Spleen (tissue), 11 donors: ENCODE measurements at regions not wholly inside any gene's neighbourhood (a gene's known extent, or its start where the extent isn't known, plus 50 kb on each side); places are given as distances from the start of the nearest gene placed in this dataset.

Experiments used
- DNase-seq: peaks from one replicate; pipeline ENCODE4 v3.0.0-alpha.2; 2020
- H3K27ac ChIP-seq, 8 donors: fragments of 200-600 bp; sonication (generic) in 7 of 8; 1 replicate in 4 of 8; 2 replicates in 4 of 8; pipeline versions ENCODE4 v1.5.0 to v1.8.0; 2016 to 2021; ENCODE audit warnings: inconsistent platforms in 4 of 8, mild to moderate bottlenecking in 4 of 8, moderate library complexity in 1 of 8
- H3K27me3 ChIP-seq, 7 donors: fragments of 200-600 bp; sonication (generic) in 6 of 7; replicated peaks in 1 of 7; 1 replicate in 4 of 7; 2 replicates in 3 of 7; pipeline versions ENCODE4 v1.5.0 to v1.8.0; 2016 to 2021; ENCODE audit warnings: inconsistent platforms in 3 of 7, mild to moderate bottlenecking in 1 of 7
- H3K36me3 ChIP-seq, 6 donors: fragments of 200-600 bp; sonication (generic) in 5 of 6; 1 replicate in 4 of 6; 2 replicates in 2 of 6; pipeline versions ENCODE4 v1.5.0 to v1.8.0; 2016 to 2021; ENCODE audit warnings: inconsistent platforms in 2 of 6
- H3K4me1 ChIP-seq, 6 donors: fragments of 200-600 bp; sonication (generic) in 5 of 6; 1 replicate in 3 of 6; 2 replicates in 3 of 6; pipeline versions ENCODE4 v1.5.0 to v1.8.0; 2016 to 2021; ENCODE audit warnings: inconsistent platforms in 3 of 6
- H3K4me3 ChIP-seq, 8 donors: fragments of 200-600 bp; sonication (generic) in 7 of 8; 1 replicate in 4 of 8; 2 replicates in 4 of 8; pipeline versions ENCODE4 v1.5.0 to v1.8.0; 2016 to 2021; ENCODE audit warnings: inconsistent platforms in 4 of 8, mild to moderate bottlenecking in 4 of 8, moderate library complexity in 2 of 8
- H3K9me3 ChIP-seq, 8 donors: fragments of 200-600 bp; sonication (generic) in 7 of 8; 1 replicate in 4 of 8; 2 replicates in 4 of 8; pipeline versions ENCODE4 v1.5.0 to v1.8.0; 2016 to 2021; ENCODE audit warnings: inconsistent platforms in 4 of 8
- CTCF ChIP-seq, 11 experiments: fragments of 200-600 bp in 7 of 11; fragments of 450-650 bp in 4 of 11; sonication (generic) in 4 of 11; IDR thresholded peaks in 8 of 11; conservative IDR thresholded peaks in 3 of 11; 1 replicate in 7 of 11; 2 replicates in 4 of 11; pipeline versions ENCODE4 v1.4.0 to v1.8.0; 2016 to 2021; ENCODE audit warnings: antibody characterized with exemption in 11 of 11, inconsistent platforms in 4 of 11, mild to moderate bottlenecking in 1 of 11
- POLR2A ChIP-seq, 3 donors: fragments of 450-650 bp; IDR thresholded peaks; one replicate each; pipeline ENCODE4 v1.5.1; 2017; ENCODE audit warnings: antibody characterized with exemption in 3 of 3, mild to moderate bottlenecking in 1 of 3
- POLR2AphosphoS5 ChIP-seq, 3 donors: sonication (generic); formaldehyde crosslinking; IDR thresholded peaks; one replicate each; pipeline ENCODE4 v1.5.1; 2017; ENCODE audit warnings: antibody characterized with exemption in 3 of 3
- WGBS, 5 donors: extraction: QIAGEN DNeasy Blood & Tissue Kit in 3 of 5; methylation state at CpG; one replicate each; pipeline versions ENCODE4 v1.1.5 to v1.1.7; 2013 to 2018; 5-methylcytosine and 5-hydroxymethylcytosine counted together
- intact Hi-C: fragments of 100-400 bp; cut with DNase I; formaldehyde crosslinking; loops from one replicate; pipeline ENCODE4 v1.15.0; 2023; ENCODE audit warnings: low total_unique reads
- donor health status: healthy with polysubstance abuse.
- donor health status: DM: no; HTN: no; CAD: no; lungs with moderate emphysema.
- donor health status: DM: no; HTN: no; CAD: no.
- donor health status: Bipolar disorder and iron deficiency.
- donor health status: healthy.
- donor health status: DM: no; HTN: no; CAD: no.
- donor health status: DM: yes; HTN: yes; CAD: no.

- no peaks in the 10 kb centered on the region for H3K27me3 ChIP-seq
- 73 to 85% (median 78%) methylated on average over 8 of the region's 8 CpGs for WGBS, 5 donors
- peaks cover 0 to 11% (median 0%) of the 10 kb centered on the region in 6 donors for H3K4me1 ChIP-seq
- H3K9me3 ChIP-seq: no peaks in the 10 kb centered on the region
- intact Hi-C loops: no loop called here
- H3K36me3 ChIP-seq: no peaks in the 10 kb centered on the region
- H3K27ac ChIP-seq: no peak overlapping the region
- TF ChIP-seq CTCF (IDR thresholded peaks at IDR 0.05 in 8 of 11, conservative IDR thresholded peaks at IDR 0.05 in 3 of 11) (no peak), POLR2A (IDR thresholded peaks at IDR 0.05) (no peak), POLR2AphosphoS5 (IDR thresholded peaks at IDR 0.05) (no peak)
- no peak for DNase-seq
- no peak overlapping the region for H3K4me3 ChIP-seq
Measured at GRCh38 chr12:69123919-69124638, 115.3 kb upstream of the CPSF6 start.

- TF ChIP-seq CTCF (IDR thresholded peaks at IDR 0.05 in 8 of 11, conservative IDR thresholded peaks at IDR 0.05 in 3 of 11): no peak
- no peak for TF ChIP-seq POLR2AphosphoS5 (IDR thresholded peaks at IDR 0.05)
- TF ChIP-seq POLR2A (IDR thresholded peaks at IDR 0.05): no peak
- WGBS, 5 donors: 83 to 93% (median 90%) methylated on average over 1 of the region's 1 CpG
Measured at GRCh38 chr12:69129017-69129416, 110.4 kb upstream of the CPSF6 start.

GRCh38 chr12:69129564-69129963 lies 109.8 kb upstream of the CPSF6 start:
- TF ChIP-seq POLR2AphosphoS5 (IDR thresholded peaks at IDR 0.05) (no peak), POLR2A (IDR thresholded peaks at IDR 0.05) (no peak), CTCF (IDR thresholded peaks at IDR 0.05 in 8 of 11, conservative IDR thresholded peaks at IDR 0.05 in 3 of 11) (no peak)
- H3K9me3 ChIP-seq: no peaks in the 10 kb centered on the region
- H3K4me1 ChIP-seq: peaks cover 0 to 5% (median 0%) of the 10 kb centered on the region in 6 donors
- no peak overlapping the region for H3K27ac ChIP-seq
- WGBS, 5 donors: 76 to 95% (median 92%) methylated on average over 4 of the region's 4 CpGs
- no peak overlapping the region for H3K4me3 ChIP-seq
- no peaks in the 10 kb centered on the region for H3K27me3 ChIP-seq
- H3K36me3 ChIP-seq: no peaks in the 10 kb centered on the region
- DNase-seq: no peak
- intact Hi-C loops: no loop called here

More at GRCh38 chr12:69129017-69129416, 110.4 kb upstream of the CPSF6 start:
- no peak for DNase-seq
- Histone ChIP-seq H3K27me3 (no peaks in the 10 kb centered on the region), H3K4me3 (no peak overlapping the region), H3K27ac (no peak overlapping the region), H3K4me1 (peaks cover 0 to 8% (median 0%) of the 10 kb centered on the region in 6 donors), H3K9me3 (no peaks in the 10 kb centered on the region), H3K36me3 (no peaks in the 10 kb centered on the region)
- intact Hi-C loops: no loop called here

GRCh38 chr12:69130064-69130463 lies 109.3 kb upstream of the CPSF6 start:
- intact Hi-C loops: no loop called here
- TF ChIP-seq POLR2AphosphoS5 (IDR thresholded peaks at IDR 0.05): no peak
- no peak for TF ChIP-seq POLR2A (IDR thresholded peaks at IDR 0.05)
- no peak for TF ChIP-seq CTCF (IDR thresholded peaks at IDR 0.05 in 8 of 11, conservative IDR thresholded peaks at IDR 0.05 in 3 of 11)
- Histone ChIP-seq H3K36me3 (no peaks in the 10 kb centered on the region), H3K27me3 (no peaks in the 10 kb centered on the region), H3K9me3 (no peaks in the 10 kb centered on the region), H3K27ac (no peak overlapping the region), H3K4me3 (no peak overlapping the region), H3K4me1 (no peaks in the 10 kb centered on the region)
- DNase-seq: no peak
